HG03045 (cell line): ENCODE measurements at regions not wholly inside any gene's neighbourhood (a gene's known extent, or its start where the extent isn't known, plus 50 kb on each side); places are given as distances from the start of the nearest gene placed in this dataset.
"Not testable (repeated sequence)": the region's sequence is repeated elsewhere in the genome, so short reads cannot be mapped to it uniquely, and the experiment has no call there.

Source experiments
- ATAC-seq: cut with Tn5 transposase; IDR thresholded peaks from one replicate; pipeline ENCODE4 v1.9.1; 2021; ENCODE audit warnings: mild to moderate bottlenecking, moderate library complexity; ENCODE audit not compliant: unreplicated experiment

GRCh38 chr21:17682924-17683323 is 70.2 kb upstream of the BTG3 start:
- ATAC-seq = no peak

- ATAC-seq = peak; percentile 90
Observed at GRCh38 chr21:17679002-17679600, 66.4 kb upstream of the BTG3 start.

GRCh38 chr21:17676930-17677329 is 64.2 kb upstream of the BTG3 start:
- ATAC-seq = not testable (repeated sequence)

- no peak for ATAC-seq
Observed at GRCh38 chr21:17674106-17674505, 61.4 kb upstream of the BTG3 start.

GRCh38 chr21:17673261-17674020 is 60.7 kb upstream of the BTG3 start:
- ATAC-seq = no peak

GRCh38 chr21:17671733-17672132 is 59.0 kb upstream of the BTG3 start:
- no peak for ATAC-seq

- ATAC-seq = no peak
Observed at GRCh38 chr21:17668479-17669140, 55.9 kb upstream of the BTG3 start.

GRCh38 chr21:17667256-17667655 is 54.6 kb upstream of the BTG3 start:
- ATAC-seq = no peak
